NCI-H526 (cell line): ENCODE measurements at regions not wholly inside any gene's neighbourhood (a gene's known extent, or its start where the extent isn't known, plus 50 kb on each side); places are given as distances from the start of the nearest gene placed in this dataset.
"Not testable (repeated sequence)": the region's sequence is repeated elsewhere in the genome, so short reads cannot be mapped to it uniquely, and the experiment has no call there.

Experiments
- DNase-seq, 2 experiments: peaks; one replicate each; lab custom pipeline; 2025; lab: John Stamatoyannopoulos, UW

DNA sequence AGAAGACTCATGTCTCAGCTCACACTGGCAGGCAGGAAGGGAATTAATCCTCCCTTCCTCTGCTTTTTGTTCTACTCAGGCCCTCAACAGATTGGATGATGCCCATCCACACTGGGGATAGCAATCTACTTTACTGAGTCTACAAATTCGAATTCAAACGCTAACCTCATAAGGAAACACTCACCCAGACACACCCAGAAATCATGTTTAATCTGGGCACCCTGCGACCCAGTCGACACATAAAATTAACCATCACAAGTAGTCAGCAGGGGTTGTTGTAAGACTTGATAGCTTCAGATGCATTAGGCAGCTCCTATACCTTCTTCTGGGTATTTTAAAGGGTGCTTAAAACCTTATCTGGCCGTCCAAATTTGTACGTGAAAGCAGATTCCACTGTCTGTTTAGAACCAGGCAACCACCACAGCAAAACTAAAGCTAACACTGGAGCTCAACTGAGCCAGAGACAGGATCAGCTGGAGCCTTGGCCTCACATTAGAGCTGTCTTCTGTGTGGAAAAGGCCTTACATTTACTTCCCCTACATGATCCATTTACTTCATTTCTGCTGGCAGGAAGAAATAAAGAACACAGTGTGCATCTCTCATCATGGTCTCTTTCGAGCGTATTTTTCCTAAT, 407.3 kb upstream of the PPP2R3A start:
- no peak for DNase-seq

DNA sequence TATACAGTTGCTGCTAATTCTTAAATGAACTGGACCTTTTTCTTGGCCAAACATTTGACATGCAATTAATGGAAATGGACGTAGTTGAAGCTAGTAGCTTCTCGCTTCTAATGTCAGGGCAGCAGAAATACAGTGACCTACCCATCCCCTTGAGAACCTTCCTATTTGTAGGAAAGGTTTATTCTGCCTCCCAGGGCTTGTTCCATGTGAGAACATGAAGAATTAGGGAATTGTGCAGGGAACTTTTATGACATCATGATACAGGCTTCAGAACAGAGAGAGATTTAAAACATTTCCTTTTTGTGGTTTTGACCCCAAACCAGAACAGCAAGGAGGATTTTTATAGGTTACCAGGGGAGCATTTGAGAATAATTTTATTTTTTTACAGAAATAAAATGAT, 406.6 kb upstream of the PPP2R3A start:
- DNase-seq: no peak

DNA sequence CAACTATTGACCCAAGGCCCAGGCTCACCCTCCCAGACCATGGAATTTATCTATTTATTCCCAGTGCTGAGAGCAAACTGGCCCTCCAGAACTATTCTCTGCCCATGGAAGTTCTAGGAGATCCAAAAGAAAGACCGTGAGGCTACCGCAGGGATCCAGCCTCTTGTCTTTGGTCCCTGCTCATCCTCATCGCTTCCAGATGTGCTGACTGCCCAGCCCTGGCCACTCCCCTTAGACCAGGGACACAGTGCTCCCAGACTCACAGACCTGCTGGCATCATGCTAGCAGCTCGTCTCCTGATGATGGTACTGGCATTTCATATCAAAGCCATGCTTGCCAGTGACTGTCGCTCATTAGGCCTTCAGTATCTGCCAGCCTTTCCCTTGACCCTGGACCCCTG, 405.7 kb upstream of the PPP2R3A start:
- no peak for DNase-seq

DNA sequence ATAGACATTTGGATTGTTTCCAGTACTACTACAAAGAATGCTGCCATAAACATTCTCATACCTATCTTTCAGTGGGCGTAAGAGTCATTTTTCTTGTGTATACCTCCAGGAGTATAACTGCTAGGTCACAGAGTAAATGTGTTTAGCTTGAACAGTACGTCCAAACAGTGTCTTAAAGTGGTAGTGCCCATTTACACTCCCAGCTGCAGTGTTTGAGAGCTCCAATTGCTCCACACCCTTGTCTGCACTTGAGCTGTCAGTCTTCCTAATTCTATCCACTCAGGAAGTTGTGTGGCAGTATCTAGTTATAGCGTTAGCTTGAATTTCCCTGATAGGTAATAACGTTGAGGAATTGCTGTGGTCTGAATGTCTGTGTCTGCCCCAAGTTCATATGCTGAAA, 404.7 kb upstream of the PPP2R3A start:
- DNase-seq: no peak

DNA sequence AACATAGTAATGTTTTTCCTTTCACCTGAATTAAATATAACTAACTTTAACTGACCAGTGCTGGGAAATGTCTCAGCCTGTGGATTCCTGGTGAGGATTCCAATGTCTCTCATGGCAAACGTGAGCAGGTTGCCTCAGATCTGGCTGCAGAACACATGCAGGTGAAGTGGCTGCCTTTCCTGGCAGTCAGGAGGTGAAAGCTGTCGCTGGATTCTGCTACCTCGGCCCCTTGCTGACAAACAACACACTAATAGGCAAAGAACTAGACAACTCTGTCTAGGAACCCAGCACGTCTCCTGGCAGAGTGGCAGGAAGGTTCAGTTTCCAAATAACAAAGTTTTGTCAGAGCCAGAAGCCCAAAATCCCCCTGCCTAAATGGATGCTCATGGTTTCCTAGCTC, 400.8 kb upstream of the PPP2R3A start:
- DNase-seq: no peak

DNA sequence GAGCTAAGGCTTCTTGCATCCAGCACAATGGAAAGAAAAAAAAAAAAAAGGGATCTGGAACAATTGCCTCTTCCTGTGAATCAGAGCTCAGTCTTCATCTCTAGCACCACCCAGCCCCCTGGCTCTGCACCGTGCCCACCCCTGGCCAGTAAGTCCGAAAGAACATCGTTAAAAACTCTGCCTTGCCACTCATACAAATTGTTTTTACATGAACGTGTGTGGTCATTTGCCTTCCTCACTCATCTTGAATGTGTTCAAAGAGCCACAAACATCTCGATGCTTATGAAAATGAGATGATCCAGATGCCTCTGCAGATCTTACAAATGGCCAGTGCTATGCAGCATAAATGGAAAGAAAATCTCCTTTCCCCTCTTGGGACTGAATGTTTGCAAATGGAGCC, 400.0 kb upstream of the PPP2R3A start:
- DNase-seq: no peak

DNA sequence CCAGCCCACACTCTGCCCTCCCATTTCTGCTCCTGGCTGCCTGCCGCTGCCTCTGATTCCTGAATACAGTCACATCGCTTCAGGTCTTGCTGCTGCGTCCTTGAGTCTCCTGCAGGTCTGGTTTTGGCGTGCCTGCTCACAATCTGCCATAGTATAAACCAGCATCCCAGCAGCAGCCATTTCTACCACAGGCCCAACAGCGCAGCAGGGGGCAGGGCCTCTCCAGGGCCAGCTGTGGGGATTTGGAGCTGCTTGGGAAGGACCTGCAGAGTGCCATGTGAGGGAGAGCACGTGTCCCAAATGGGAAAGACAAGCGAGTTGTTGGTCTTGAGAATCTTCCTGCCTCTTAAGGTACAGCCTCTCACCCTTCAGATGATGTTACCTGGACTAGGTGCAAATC, 398.3 kb upstream of the PPP2R3A start:
- no peak for DNase-seq

DNA sequence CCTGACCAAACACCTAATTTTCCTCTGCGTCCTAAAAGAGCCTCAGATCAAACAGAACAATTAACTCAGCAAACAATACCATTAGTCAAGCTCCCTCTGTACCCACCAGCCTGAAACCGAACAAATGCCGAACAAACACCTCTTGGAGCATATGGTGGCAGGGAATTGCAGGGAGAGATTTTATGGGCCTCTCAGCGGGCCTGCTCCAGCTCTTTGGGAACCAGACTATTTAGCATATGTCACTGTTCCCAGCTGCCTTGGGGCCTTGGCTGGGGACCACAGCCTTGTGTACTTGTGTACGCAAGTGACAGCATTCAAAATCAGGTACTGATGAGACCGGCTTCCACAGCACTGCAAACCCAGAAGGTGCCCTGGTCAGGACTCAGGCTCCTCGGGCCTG, 388.8 kb upstream of the PPP2R3A start:
- peak in 1 of 2 experiments; percentile 12 for DNase-seq

DNA sequence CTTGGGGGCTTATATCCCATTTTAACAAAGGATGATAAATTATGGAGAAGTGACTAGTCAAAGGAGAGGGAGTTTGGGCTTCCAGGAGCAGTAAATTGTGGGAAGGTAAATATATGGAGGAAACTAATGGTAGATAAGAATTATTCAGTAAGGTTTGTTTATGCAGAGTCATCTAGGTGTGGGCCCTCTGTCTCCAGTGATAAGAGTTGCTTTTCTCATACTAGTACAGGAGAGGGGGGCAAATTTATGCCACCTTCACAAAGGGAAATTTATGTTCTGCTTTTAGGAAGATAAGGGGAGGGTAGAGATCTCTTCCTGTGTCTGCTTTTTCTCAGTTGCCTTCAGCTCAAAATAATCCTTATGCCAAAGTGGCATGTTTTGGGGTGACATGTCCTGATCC, 383.7 kb upstream of the PPP2R3A start:
- no peak for DNase-seq

DNA sequence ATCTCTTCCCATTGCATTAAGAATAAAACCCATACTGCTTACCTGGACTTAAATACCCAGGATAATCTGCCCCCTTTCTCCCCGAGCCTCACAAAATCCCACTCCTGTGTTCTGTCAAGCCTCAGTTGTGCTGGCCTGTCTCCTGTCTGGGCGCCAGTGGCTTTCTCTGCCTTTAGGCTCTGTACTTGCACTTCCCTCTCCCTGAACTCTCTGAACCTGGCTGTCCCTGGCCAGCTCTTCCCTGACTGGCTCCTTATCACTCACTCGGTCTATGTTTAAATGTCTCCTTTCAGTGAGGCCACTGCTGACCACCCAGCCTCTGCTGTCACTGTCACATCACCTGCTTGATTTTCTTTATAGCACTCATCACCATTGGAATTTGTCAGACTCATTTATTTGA, 382.7 kb upstream of the PPP2R3A start:
- no peak for DNase-seq

DNA sequence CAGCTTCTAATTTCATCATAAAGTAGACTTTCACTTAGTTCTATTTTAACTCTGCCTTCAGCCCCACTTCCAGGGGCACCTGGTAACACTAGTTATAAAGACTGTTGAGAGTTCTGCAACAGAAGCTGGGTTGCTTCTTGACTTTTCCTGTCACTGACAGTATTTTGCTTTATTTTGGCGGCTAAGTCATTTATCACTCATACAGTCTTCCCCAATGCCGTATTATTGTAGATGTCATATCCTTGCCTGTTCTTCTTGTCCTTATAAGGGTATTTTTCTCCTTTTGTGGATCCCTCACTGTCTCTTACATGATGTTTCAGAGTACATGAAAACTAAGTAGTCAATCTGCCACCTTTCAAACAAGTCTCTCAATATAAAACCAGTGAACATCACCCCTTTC, 369.0 kb upstream of the PPP2R3A start:
- DNase-seq: no peak

DNA sequence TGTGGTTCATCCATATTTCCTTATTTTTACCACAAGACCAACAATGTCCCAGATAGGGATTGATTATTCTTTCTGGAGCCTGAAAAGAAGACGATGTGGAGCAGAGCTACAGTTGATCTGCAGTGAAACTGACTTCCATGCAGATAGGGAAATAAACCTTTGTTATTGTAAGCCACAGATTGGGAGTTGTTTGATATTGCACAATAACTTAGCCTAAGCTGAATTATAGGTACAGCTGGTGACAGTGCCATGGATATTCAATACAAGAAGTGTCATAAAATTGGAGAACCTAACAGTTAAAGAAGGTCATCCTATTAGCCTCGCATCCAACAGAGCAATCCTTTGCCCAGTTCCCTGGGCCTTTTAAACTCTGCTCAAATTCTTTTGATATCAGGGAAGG, 367.7 kb upstream of the PPP2R3A start:
- DNase-seq: no peak

DNA sequence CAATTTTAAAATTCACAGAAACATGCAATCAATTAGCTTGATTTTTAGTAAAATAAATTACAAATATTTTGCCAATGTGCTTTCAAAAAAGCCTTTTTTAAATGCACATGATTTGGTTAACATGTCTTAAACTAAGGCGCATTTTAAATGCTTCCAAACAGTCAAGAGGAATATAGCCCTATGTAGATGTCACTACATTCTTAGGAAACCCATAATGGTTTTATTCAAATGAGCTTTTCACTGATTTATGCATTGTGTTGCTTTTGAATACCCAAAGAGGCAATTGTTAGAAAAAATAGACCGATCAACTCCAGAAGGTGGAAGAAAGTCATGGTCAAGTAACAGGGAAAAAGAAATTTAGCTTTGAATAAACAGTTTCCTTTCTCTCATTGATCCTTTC, 366.9 kb upstream of the PPP2R3A start:
- DNase-seq: no peak

DNA sequence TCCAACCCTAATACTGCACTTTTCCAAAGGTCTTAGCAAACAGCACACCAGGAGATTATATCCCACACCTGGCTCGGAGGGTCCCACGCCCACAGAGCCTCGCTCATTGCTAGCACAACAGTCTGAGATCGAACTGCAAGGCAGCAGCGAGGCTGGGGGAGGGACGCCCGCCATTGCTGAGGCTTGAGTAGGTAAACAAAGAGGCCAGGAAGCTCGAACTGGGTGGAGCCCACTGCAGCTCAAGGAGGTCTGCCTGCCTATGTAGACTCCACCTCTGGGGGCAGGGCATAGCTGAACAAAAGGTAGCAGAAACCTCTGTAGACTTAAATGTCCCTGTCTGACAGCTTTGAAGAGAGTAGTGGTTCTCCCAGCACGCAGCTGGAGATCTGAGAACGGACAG, 361.0 kb upstream of the PPP2R3A start:
- not testable (repeated sequence) for DNase-seq

DNA sequence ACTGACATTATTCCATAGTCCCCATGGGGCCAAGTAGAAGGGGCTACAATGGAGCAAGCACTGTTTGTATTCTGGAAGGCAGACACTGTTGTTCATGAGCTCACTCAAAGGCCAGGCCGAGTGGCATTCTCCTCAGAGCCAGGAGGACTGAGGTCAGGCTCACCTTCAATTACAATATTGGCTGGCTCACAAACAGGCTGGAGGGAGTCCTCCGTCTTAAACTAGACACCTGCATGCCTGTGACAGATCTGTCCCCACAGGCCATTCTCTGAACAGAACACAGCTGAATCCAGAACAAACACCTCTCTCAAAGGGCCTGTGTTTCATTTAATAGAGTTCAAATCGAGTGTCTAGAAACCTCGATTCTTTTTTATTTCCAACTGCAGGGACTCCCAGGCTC, 347.4 kb upstream of the PPP2R3A start:
- no peak for DNase-seq

DNA sequence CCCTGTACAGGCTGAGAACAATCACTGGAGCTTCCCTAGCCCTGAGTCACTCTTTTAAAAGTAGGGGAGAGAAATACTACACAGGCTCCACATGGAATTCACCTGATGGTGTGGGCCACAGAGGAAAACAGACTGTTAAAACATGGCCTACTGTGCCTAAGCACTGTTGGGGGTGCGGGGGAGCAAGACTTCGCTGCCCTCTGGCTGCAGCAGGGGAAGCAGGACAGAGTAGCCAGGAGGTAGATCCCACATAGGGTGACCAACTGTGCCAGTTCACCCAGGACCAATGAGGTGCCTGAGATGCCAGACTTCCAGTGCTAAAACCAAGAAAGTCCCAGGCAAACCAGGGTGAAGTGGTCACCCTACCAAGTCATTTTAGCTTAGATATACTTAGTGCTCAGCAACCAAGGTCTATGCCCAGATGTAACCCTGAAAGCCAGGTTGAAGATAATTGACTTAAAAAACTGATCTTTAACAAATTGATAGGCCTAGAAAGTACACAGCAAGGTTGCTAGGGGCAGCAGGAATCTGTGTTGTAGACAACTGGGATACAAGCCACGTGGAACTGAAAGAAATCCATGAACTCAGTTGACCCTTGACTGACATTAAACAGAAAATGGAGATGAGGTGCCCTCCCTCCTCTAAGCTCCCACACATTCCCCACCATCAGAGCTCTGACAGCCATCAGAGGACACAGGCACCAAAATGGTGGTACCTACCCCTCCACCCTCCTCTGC, 344.2 kb upstream of the PPP2R3A start:
- DNase-seq: no peak

DNA sequence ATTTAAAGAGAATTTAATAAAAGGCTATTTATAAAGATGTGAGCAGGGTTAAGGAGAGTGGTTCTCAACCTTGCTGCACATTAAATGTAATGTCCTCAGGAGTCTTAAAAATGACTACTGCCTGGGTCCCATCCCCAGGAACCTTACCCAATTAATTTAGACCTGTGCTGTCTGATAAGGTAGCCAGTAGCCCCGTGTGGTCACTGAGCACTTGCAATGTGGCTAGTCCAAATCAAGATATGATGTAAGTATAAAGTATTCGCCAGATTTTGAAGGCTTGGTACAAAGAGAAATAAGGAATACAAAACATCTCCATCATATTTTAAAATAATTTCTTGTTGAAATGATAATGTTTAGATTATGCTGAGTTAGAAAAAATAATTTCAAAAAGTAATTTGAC, 343.3 kb upstream of the PPP2R3A start:
- no peak for DNase-seq

DNA sequence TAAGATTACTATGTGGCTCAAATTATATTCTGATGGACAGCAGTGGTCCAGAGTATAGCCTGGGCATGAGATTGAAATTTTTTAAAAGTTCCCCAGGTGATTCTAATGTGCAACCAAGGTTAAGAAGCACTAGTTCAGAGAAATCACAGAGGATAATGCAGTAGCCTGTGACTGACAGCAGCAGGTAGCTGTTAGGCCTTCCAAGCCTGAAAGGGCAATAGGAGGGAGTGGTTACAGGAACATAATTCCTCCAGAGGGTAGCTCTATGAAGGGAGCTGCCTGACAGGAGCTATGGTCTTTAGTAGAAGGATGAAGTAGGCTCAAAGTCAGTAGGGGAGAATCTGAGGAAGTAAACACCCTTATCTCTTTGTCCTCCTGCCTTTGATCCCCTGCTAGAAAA, 342.9 kb upstream of the PPP2R3A start:
- DNase-seq: no peak

DNA sequence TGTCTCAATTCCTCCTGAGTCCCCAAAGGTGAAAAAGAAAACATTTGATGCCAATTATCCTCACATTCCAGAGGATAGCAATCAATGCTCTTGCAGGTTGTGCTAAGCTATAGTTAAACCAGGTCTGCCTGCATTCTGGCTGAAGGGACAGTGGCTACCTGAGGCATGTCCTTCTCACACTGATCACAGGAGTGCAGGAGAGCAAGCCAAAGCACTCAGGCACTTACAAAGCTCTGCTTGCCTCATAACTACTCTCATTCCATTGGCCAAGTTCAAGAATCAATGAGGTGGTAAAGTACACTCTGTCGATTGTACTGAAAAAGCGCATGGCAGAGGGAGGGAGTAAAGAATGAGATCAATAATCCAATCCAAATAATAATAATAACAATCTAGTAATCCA, 342.0 kb upstream of the PPP2R3A start:
- no peak for DNase-seq

DNA sequence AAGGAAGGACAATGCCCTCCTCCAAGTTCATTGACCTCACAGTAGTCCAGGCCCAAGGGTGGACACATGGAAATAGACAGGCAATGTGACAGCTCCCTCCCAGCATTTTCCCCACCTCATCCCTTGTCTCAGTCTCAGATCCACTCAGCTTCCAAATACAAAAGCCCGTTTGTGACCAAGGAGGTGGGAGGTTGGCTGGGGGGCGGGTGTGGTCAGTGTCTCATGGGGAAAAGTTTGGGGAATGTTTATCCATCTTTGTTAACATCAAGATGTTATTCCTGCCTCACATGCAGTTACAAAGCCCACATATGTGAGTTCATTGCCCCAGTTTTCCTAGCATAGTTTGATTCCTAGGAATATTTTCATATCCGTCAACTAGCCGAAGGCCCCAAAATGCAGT, 338.5 kb upstream of the PPP2R3A start:
- no peak for DNase-seq

DNA sequence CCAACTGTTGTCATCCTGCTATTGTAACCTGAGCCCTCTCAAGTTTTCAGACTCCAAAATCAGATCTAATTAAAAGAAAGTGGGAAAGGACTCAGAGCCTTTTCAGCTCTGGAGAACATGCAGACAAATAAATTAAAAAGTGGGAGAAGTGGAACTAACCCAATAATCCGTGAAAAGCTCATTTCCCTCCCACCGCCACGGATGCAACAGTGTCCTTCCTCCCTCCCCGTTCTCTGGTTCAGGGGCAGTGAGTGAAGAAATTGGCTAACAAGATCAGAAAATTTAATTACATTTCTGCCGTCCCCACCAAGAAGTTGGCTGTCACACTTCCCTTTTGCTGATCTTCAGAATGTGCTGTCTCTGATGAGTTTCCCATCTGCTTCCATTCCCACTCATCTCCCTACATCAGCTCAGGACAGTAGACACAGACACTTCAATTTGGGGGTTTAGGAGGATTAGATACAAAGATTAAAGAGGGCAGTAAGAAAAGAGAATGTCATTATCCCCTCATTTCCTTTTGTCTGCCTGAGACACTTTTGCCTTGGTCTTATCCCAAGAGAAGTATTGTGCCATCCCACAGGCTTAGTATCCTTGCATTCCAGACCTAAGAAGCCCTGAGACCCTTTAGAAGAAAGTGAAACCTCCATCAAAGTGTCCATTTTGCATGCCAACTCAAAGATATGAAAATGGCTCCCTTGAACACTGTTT, 335.7 kb upstream of the PPP2R3A start:
- no peak for DNase-seq

DNA sequence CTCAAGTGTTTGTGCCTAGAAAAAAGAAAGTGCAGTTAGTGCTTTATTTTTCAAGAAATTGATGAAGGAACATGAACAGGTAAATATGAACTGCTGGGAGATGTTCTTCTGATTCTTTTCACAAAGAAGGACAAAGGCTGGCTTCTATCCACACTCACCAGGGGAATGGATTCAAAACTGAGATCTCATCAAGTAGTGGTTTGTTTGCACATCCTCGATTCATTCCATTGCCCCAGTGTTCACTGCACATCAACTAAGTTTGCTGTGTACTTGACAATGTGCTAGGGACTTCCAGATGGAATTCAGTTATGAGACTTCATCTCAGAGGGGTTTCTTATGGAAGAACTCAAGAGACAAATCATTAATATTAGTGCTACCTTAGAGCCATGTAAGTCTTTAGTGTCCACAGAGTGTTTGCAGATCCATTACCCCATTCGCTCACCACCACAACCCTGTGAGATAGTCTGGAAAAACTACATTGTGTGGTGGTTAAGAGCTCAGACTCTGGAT, 332.9 kb upstream of the PPP2R3A start:
- DNase-seq: no peak

DNA sequence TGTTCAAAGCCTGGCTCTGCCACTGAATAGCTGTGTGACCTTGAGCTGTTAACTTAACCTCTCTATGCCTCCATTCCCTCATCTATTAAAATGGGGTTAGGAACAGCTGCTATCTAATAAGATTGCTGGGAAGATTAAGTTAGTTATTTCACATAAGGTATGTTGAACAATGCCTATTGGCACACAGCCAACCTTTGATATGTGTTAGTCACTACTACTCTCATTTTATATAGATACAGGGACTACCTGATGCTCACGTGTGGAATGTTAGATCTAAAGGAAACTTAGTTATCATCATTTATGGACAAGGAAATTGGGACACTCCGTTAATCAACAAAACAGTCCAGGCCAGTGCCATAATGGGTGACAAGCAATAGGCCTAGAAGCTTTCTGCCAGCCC, 332.4 kb upstream of the PPP2R3A start:
- DNase-seq: no peak
